ENCODE measurements at regions not wholly inside any gene's neighbourhood (a gene's known extent, or its start where the extent isn't known, plus 50 kb on each side); places are given as distances from the start of the nearest gene placed in this dataset.

DNA sequence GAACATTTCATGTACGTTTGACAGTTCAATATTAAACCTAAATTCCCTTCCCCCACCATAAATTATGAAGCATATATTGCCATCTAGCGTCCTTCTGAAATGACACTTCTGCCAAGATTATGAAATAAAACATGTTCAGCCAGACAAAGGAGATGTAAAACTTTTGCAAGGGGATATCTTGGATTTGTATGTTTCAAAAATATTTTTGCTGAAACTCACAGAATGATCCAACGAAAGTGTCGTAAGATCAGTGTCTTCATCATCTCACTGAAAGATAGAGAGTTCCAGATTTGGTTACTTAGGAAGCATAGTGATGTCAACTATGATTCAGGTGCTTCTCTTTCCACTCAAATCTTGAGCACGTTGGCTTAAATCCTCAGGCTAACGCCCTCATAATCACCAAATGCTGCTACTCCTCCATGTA lies 904.3 kb downstream of the XPNPEP1 start:
- TF ChIP-seq, protein P1, sequence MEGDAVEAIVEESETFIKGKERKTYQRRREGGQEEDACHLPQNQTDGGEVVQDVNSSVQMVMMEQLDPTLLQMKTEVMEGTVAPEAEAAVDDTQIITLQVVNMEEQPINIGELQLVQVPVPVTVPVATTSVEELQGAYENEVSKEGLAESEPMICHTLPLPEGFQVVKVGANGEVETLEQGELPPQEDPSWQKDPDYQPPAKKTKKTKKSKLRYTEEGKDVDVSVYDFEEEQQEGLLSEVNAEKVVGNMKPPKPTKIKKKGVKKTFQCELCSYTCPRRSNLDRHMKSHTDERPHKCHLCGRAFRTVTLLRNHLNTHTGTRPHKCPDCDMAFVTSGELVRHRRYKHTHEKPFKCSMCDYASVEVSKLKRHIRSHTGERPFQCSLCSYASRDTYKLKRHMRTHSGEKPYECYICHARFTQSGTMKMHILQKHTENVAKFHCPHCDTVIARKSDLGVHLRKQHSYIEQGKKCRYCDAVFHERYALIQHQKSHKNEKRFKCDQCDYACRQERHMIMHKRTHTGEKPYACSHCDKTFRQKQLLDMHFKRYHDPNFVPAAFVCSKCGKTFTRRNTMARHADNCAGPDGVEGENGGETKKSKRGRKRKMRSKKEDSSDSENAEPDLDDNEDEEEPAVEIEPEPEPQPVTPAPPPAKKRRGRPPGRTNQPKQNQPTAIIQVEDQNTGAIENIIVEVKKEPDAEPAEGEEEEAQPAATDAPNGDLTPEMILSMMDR (IDR thresholded peaks at IDR 0.05; ENCODE audit: low read depth, low read length, missing input control): no peak
- TF ChIP-seq, protein P2, sequence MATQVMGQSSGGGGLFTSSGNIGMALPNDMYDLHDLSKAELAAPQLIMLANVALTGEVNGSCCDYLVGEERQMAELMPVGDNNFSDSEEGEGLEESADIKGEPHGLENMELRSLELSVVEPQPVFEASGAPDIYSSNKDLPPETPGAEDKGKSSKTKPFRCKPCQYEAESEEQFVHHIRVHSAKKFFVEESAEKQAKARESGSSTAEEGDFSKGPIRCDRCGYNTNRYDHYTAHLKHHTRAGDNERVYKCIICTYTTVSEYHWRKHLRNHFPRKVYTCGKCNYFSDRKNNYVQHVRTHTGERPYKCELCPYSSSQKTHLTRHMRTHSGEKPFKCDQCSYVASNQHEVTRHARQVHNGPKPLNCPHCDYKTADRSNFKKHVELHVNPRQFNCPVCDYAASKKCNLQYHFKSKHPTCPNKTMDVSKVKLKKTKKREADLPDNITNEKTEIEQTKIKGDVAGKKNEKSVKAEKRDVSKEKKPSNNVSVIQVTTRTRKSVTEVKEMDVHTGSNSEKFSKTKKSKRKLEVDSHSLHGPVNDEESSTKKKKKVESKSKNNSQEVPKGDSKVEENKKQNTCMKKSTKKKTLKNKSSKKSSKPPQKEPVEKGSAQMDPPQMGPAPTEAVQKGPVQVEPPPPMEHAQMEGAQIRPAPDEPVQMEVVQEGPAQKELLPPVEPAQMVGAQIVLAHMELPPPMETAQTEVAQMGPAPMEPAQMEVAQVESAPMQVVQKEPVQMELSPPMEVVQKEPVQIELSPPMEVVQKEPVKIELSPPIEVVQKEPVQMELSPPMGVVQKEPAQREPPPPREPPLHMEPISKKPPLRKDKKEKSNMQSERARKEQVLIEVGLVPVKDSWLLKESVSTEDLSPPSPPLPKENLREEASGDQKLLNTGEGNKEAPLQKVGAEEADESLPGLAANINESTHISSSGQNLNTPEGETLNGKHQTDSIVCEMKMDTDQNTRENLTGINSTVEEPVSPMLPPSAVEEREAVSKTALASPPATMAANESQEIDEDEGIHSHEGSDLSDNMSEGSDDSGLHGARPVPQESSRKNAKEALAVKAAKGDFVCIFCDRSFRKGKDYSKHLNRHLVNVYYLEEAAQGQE (IDR thresholded peaks at IDR 0.05): no peak
- TF ChIP-seq YY1 (IDR thresholded peaks at IDR 0.05) (no peak), SP1 (IDR thresholded peaks at IDR 0.05) (no peak), FOXA1 (IDR thresholded peaks at IDR 0.05) (no peak), EGR1 (IDR thresholded peaks at IDR 0.05; ENCODE audit: low read depth in 2 of 2) (no peak), RAD21 (IDR thresholded peaks at IDR 0.05) (no peak), GABPA (IDR thresholded peaks at IDR 0.05 in 1 of 2, conservative IDR thresholded peaks at IDR 0.05 in 1 of 2) (no peak), TAF1 (conservative IDR thresholded peaks at IDR 0.05) (no peak), RXRA (IDR thresholded peaks at IDR 0.05) (no peak)
- TF ChIP-seq, protein P3, sequence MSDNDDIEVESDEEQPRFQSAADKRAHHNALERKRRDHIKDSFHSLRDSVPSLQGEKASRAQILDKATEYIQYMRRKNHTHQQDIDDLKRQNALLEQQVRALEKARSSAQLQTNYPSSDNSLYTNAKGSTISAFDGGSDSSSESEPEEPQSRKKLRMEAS (IDR thresholded peaks at IDR 0.05): no peak
- TF ChIP-seq, protein P4, sequence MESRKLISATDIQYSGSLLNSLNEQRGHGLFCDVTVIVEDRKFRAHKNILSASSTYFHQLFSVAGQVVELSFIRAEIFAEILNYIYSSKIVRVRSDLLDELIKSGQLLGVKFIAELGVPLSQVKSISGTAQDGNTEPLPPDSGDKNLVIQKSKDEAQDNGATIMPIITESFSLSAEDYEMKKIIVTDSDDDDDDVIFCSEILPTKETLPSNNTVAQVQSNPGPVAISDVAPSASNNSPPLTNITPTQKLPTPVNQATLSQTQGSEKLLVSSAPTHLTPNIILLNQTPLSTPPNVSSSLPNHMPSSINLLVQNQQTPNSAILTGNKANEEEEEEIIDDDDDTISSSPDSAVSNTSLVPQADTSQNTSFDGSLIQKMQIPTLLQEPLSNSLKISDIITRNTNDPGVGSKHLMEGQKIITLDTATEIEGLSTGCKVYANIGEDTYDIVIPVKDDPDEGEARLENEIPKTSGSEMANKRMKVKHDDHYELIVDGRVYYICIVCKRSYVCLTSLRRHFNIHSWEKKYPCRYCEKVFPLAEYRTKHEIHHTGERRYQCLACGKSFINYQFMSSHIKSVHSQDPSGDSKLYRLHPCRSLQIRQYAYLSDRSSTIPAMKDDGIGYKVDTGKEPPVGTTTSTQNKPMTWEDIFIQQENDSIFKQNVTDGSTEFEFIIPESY (IDR thresholded peaks at IDR 0.05): no peak

Data from liver (tissue), 3 donors.